BLaER1 (cell line): ENCODE measurements at regions not wholly inside any gene's neighbourhood (a gene's known extent, or its start where the extent isn't known, plus 50 kb on each side); places are given as distances from the start of the nearest gene placed in this dataset.

Experiments
- H3K27ac ChIP-seq: shearing (Covaris generic); formaldehyde crosslinking; 2 replicates; pipeline ENCODE4 v1.8.1; 2022
- H3K27me3 ChIP-seq: shearing (Covaris generic); formaldehyde crosslinking; 2 replicates; pipeline ENCODE4 v1.8.1; 2022
- H3K36me3 ChIP-seq: shearing (Covaris generic); formaldehyde crosslinking; 2 replicates; pipeline ENCODE4 v1.8.1; 2022
- H3K4me1 ChIP-seq: shearing (Covaris generic); formaldehyde crosslinking; 2 replicates; pipeline ENCODE4 v1.8.1; 2022
- H3K4me2 ChIP-seq: shearing (Covaris generic); formaldehyde crosslinking; 2 replicates; pipeline ENCODE4 v1.8.1; 2022
- H3K4me3 ChIP-seq: shearing (Covaris generic); formaldehyde crosslinking; 2 replicates; pipeline ENCODE4 v1.8.1; 2022
- H3K9ac ChIP-seq: shearing (Covaris generic); formaldehyde crosslinking; 2 replicates; pipeline ENCODE4 v1.8.1; 2022
- H3K9me3 ChIP-seq: shearing (Covaris generic); formaldehyde crosslinking; 2 replicates; pipeline ENCODE4 v1.8.1; 2022
- H4K20me1 ChIP-seq: shearing (Covaris generic); formaldehyde crosslinking; 2 replicates; pipeline ENCODE4 v1.8.1; 2022
- Cebpa-rat ChIP-seq: shearing (Covaris generic); IDR thresholded peaks from 2 replicates; pipeline ENCODE4 v1.8.1; 2022

- Histone ChIP-seq H3K27me3 (no peaks in the 10 kb centered on the region), H4K20me1 (no peaks in the 10 kb centered on the region), H3K9ac (no peak overlapping the region), H3K4me1 (no peaks in the 10 kb centered on the region), H3K4me2 (no peak overlapping the region), H3K4me3 (no peak overlapping the region), H3K27ac (no peak overlapping the region), H3K9me3 (no peaks in the 10 kb centered on the region), H3K36me3 (no peaks in the 10 kb centered on the region)
- TF ChIP-seq Cebpa-rat = no peak
Observed at GRCh38 chr14:61176686-61177085, 104.5 kb downstream of the TMEM30B start.

GRCh38 chr14:61174987-61175386, 106.2 kb downstream of the TMEM30B start:
- no peaks in the 10 kb centered on the region for H3K36me3 ChIP-seq
- no peak overlapping the region for H3K27ac ChIP-seq
- H3K4me2 ChIP-seq = no peak overlapping the region
- H3K9ac ChIP-seq = no peak overlapping the region
- no peaks in the 10 kb centered on the region for H3K9me3 ChIP-seq
- no peak overlapping the region for H3K4me3 ChIP-seq
- H3K4me1 ChIP-seq = no peaks in the 10 kb centered on the region
- H4K20me1 ChIP-seq = no peaks in the 10 kb centered on the region
- H3K27me3 ChIP-seq = no peaks in the 10 kb centered on the region
- TF ChIP-seq Cebpa-rat = no peak

- Histone ChIP-seq H3K4me1 (no peaks in the 10 kb centered on the region), H3K4me3 (no peak overlapping the region), H4K20me1 (no peaks in the 10 kb centered on the region), H3K4me2 (no peak overlapping the region), H3K27ac (no peak overlapping the region), H3K27me3 (no peaks in the 10 kb centered on the region), H3K36me3 (no peaks in the 10 kb centered on the region), H3K9ac (no peak overlapping the region), H3K9me3 (no peaks in the 10 kb centered on the region)
- no peak for TF ChIP-seq Cebpa-rat
Observed at GRCh38 chr14:61174441-61174891, 106.7 kb downstream of the TMEM30B start.

- TF ChIP-seq Cebpa-rat = no peak
- Histone ChIP-seq H3K4me2 (no peak overlapping the region), H3K9me3 (no peaks in the 10 kb centered on the region), H3K4me1 (no peaks in the 10 kb centered on the region), H3K36me3 (no peaks in the 10 kb centered on the region), H3K27me3 (no peaks in the 10 kb centered on the region), H3K9ac (no peak overlapping the region), H3K27ac (no peak overlapping the region), H3K4me3 (no peak overlapping the region), H4K20me1 (no peaks in the 10 kb centered on the region)
Observed at GRCh38 chr14:61171727-61172126, 109.4 kb downstream of the TMEM30B start.

- Histone ChIP-seq H3K4me3 (no peak overlapping the region), H4K20me1 (no peaks in the 10 kb centered on the region), H3K27ac (no peak overlapping the region), H3K27me3 (no peaks in the 10 kb centered on the region), H3K9me3 (no peaks in the 10 kb centered on the region), H3K4me1 (no peaks in the 10 kb centered on the region), H3K36me3 (no peaks in the 10 kb centered on the region), H3K4me2 (no peak overlapping the region), H3K9ac (no peak overlapping the region)
- TF ChIP-seq Cebpa-rat = no peak
Observed at GRCh38 chr14:61168141-61168540, 113.0 kb downstream of the TMEM30B start.

GRCh38 chr14:61167642-61168041, 113.5 kb downstream of the TMEM30B start:
- Histone ChIP-seq H3K36me3 (no peaks in the 10 kb centered on the region), H3K4me2 (no peak overlapping the region), H4K20me1 (no peaks in the 10 kb centered on the region), H3K27ac (no peak overlapping the region), H3K4me1 (no peaks in the 10 kb centered on the region), H3K9me3 (no peaks in the 10 kb centered on the region), H3K27me3 (no peaks in the 10 kb centered on the region), H3K4me3 (no peak overlapping the region), H3K9ac (no peak overlapping the region)
- TF ChIP-seq Cebpa-rat = no peak

GRCh38 chr14:61160798-61161197, 120.3 kb downstream of the TMEM30B start:
- H3K4me1 ChIP-seq = no peaks in the 10 kb centered on the region
- no peak overlapping the region for H3K4me2 ChIP-seq
- H3K27ac ChIP-seq = no peak overlapping the region
- no peaks in the 10 kb centered on the region for H3K27me3 ChIP-seq
- no peaks in the 10 kb centered on the region for H4K20me1 ChIP-seq
- no peak overlapping the region for H3K4me3 ChIP-seq
- H3K36me3 ChIP-seq = no peaks in the 10 kb centered on the region
- TF ChIP-seq Cebpa-rat = no peak
- no peaks in the 10 kb centered on the region for H3K9me3 ChIP-seq
- no peak overlapping the region for H3K9ac ChIP-seq

- no peak for TF ChIP-seq Cebpa-rat
- no peaks in the 10 kb centered on the region for H3K36me3 ChIP-seq
- no peak overlapping the region for H3K4me3 ChIP-seq
- H3K4me1 ChIP-seq = no peaks in the 10 kb centered on the region
- no peak overlapping the region for H3K27ac ChIP-seq
- no peak overlapping the region for H3K4me2 ChIP-seq
- H3K27me3 ChIP-seq = no peaks in the 10 kb centered on the region
- no peaks in the 10 kb centered on the region for H3K9me3 ChIP-seq
- H4K20me1 ChIP-seq = no peaks in the 10 kb centered on the region
- no peak overlapping the region for H3K9ac ChIP-seq
Observed at GRCh38 chr14:61154641-61155040, 126.5 kb downstream of the TMEM30B start.

- Histone ChIP-seq H3K9me3 (no peaks in the 10 kb centered on the region), H3K4me1 (no peaks in the 10 kb centered on the region), H4K20me1 (no peaks in the 10 kb centered on the region), H3K4me2 (no peak overlapping the region), H3K9ac (no peak overlapping the region), H3K36me3 (no peaks in the 10 kb centered on the region), H3K4me3 (no peak overlapping the region), H3K27me3 (no peaks in the 10 kb centered on the region), H3K27ac (no peak overlapping the region)
- TF ChIP-seq Cebpa-rat = no peak
Observed at GRCh38 chr14:61153914-61154545, 127.1 kb downstream of the TMEM30B start.

- no peak overlapping the region for H3K4me2 ChIP-seq
Observed at GRCh38 chr14:61153431-61153830, 127.7 kb downstream of the TMEM30B start.

More at GRCh38 chr14:61153431-61153830, 127.7 kb downstream of the TMEM30B start:
- no peak for TF ChIP-seq Cebpa-rat
- H3K9me3 ChIP-seq = no peaks in the 10 kb centered on the region
- H3K4me1 ChIP-seq = no peaks in the 10 kb centered on the region
- H3K4me3 ChIP-seq = no peak overlapping the region
- H3K36me3 ChIP-seq = no peaks in the 10 kb centered on the region
- no peaks in the 10 kb centered on the region for H4K20me1 ChIP-seq
- H3K9ac ChIP-seq = no peak overlapping the region
- H3K27me3 ChIP-seq = no peaks in the 10 kb centered on the region
- no peak overlapping the region for H3K27ac ChIP-seq
